GM23338 (cell line): ENCODE measurements at regions not wholly inside any gene's neighbourhood (a gene's known extent, or its start where the extent isn't known, plus 50 kb on each side); places are given as distances from the start of the nearest gene placed in this dataset.

Source experiments
- ATAC-seq: fragments of 200-7000 bp; cut with Tn5 transposase; 3 replicates; pipeline ENCODE4 v1.9.1; 2020
- DNase-seq: peaks from one replicate; pipeline ENCODE4 v3.0.0-alpha.2; 2015; ENCODE audit warnings: low spot score
- H2AFZ ChIP-seq: fragments of 200-600 bp; sonication (generic); 2 replicates; pipeline ENCODE4 v1.8.0; 2016; ENCODE audit warnings: antibody characterized with exemption, mild to moderate bottlenecking, moderate library complexity
- H3F3A ChIP-seq: fragments of 200-600 bp; sonication (generic); replicated peaks from 2 replicates; pipeline ENCODE4 v1.8.0; 2017; ENCODE audit warnings: antibody characterized with exemption, mixed run types, low read depth
- H3K27ac ChIP-seq: fragments of 200-600 bp; sonication (generic); 2 replicates; pipeline ENCODE4 v1.6.1; 2016; ENCODE audit warnings: low read depth
- H3K27me3 ChIP-seq: fragments of 200-600 bp; sonication (generic); 2 replicates; pipeline ENCODE4 v1.8.0; 2016; ENCODE audit warnings: mild to moderate bottlenecking, mixed run types, moderate library complexity; ENCODE audit not compliant: insufficient read depth
- H3K36me3 ChIP-seq: fragments of 200-600 bp; sonication (generic); 2 replicates; pipeline ENCODE4 v1.8.0; 2016; ENCODE audit warnings: mild to moderate bottlenecking; ENCODE audit not compliant: insufficient read depth
- H3K4me1 ChIP-seq: fragments of 200-600 bp; sonication (generic); 2 replicates; pipeline ENCODE4 v1.8.0; 2016; ENCODE audit warnings: mild to moderate bottlenecking, moderate library complexity; ENCODE audit not compliant: insufficient read depth
- H3K4me2 ChIP-seq: fragments of 200-600 bp; sonication (generic); 2 replicates; pipeline ENCODE4 v1.7.1; 2017; ENCODE audit warnings: mixed run types
- H3K4me3 ChIP-seq: fragments of 200-600 bp; sonication (generic); 2 replicates; pipeline ENCODE4 v1.6.1; 2016; ENCODE audit warnings: mixed run types
- H3K79me2 ChIP-seq: fragments of 200-600 bp; sonication (generic); replicated peaks from 2 replicates; pipeline ENCODE4 v1.8.0; 2017; ENCODE audit warnings: mild to moderate bottlenecking; ENCODE audit not compliant: insufficient read depth
- H3K9me2 ChIP-seq: fragments of 200-600 bp; sonication (generic); 2 replicates; pipeline ENCODE4 v1.8.0; 2017; ENCODE audit not compliant: insufficient read depth
- H4K20me1 ChIP-seq: fragments of 200-600 bp; sonication (generic); replicated peaks from 2 replicates; pipeline ENCODE4 v1.8.0; 2017; ENCODE audit warnings: mild to moderate bottlenecking; ENCODE audit not compliant: insufficient read depth
- H3K27ac Mint-ChIP-seq: 2 replicates; pipeline ENCODE4 v1.8.0; 2020; ENCODE audit warnings: inconsistent platforms, mild to moderate bottlenecking, moderate library complexity, mixed read lengths
- H3K27me3 Mint-ChIP-seq: 3 replicates; pipeline ENCODE4 v1.8.0; 2022; ENCODE audit warnings: low read depth, mild to moderate bottlenecking, moderate library complexity, mixed read lengths, inconsistent platforms; ENCODE audit not compliant: insufficient read depth, poor library complexity
- H3K36me3 Mint-ChIP-seq: 3 replicates; pipeline ENCODE4 v1.8.0; 2021; ENCODE audit warnings: low read depth, mild to moderate bottlenecking, inconsistent platforms, moderate library complexity, mixed read lengths
- H3K4me1 Mint-ChIP-seq: 3 replicates; pipeline ENCODE4 v1.8.0; 2020; ENCODE audit warnings: mild to moderate bottlenecking, inconsistent platforms, mixed read lengths
- H3K4me3 Mint-ChIP-seq: 3 replicates; pipeline ENCODE4 v1.8.0; 2021; ENCODE audit warnings: moderate library complexity, mild to moderate bottlenecking, inconsistent platforms, mixed read lengths
- H3K9me3 Mint-ChIP-seq: 3 replicates; pipeline ENCODE4 v1.8.0; 2020; ENCODE audit warnings: moderate library complexity, mild to moderate bottlenecking, inconsistent platforms, mixed read lengths
- CREB1 ChIP-seq: fragments of 250-450 bp; sonication (Bioruptor Pico); IDR thresholded peaks from 2 replicates; pipeline ENCODE4 v1.5.0; 2020; ENCODE audit warnings: low read depth, mild to moderate bottlenecking, moderate library complexity
- EZH2 ChIP-seq: fragments of 200-600 bp; sonication (generic); IDR thresholded peaks from one replicate; pipeline ENCODE4 v1.8.0; 2017; ENCODE audit warnings: antibody characterized with exemption, mild to moderate bottlenecking, low read depth; ENCODE audit not compliant: unreplicated experiment
- EZH2phosphoT487 ChIP-seq: fragments of 200-600 bp; sonication (generic); IDR thresholded peaks from one replicate; pipeline ENCODE4 v1.8.1; 2018; ENCODE audit warnings: antibody characterized with exemption; ENCODE audit not compliant: unreplicated experiment
- JUNB ChIP-seq: IDR thresholded peaks from one replicate; pipeline ENCODE4 v1.6.1; 2016; ENCODE audit warnings: antibody characterized with exemption; ENCODE audit not compliant: unreplicated experiment
- NANOG ChIP-seq: IDR thresholded peaks from 2 replicates; pipeline ENCODE4 v1.6.1; 2016; ENCODE audit warnings: antibody characterized with exemption, borderline replicate concordance
- POLR2AphosphoS5 ChIP-seq: IDR thresholded peaks from 2 replicates; pipeline ENCODE4 v1.6.1; 2016; ENCODE audit warnings: antibody characterized with exemption, low read depth
- STAT1 ChIP-seq: IDR thresholded peaks from one replicate; pipeline ENCODE4 v1.6.1; 2016; ENCODE audit warnings: antibody characterized with exemption; ENCODE audit not compliant: unreplicated experiment
- ZNF114 ChIP-seq: fragments of 250-450 bp; sonication (Bioruptor Pico); IDR thresholded peaks from 2 replicates; pipeline ENCODE4 v1.5.0; 2020; ENCODE audit warnings: mild to moderate bottlenecking, moderate library complexity
- ZNF331 ChIP-seq: fragments of 250-450 bp; sonication (Bioruptor Pico); IDR thresholded peaks from 2 replicates; pipeline ENCODE4 v1.5.0; 2020; ENCODE audit warnings: low read depth, mild to moderate bottlenecking, moderate library complexity
- TF ChIP-seq, protein P1 (sequence below), 2 experiments: fragments of 200-600 bp in 1 of 2; sonication (generic) in 1 of 2; conservative IDR thresholded peaks; 2 replicates each; pipeline versions ENCODE4 v1.5.1 to v1.6.1; 2016 to 2017; ENCODE audit warnings: antibody characterized with exemption in 2 of 2, low read depth in 2 of 2, mild to moderate bottlenecking in 2 of 2, moderate library complexity in 1 of 2
- TF ChIP-seq, protein P2 (sequence below): IDR thresholded peaks from 2 replicates; pipeline ENCODE4 v1.6.1; 2016; ENCODE audit warnings: antibody characterized with exemption
- TF ChIP-seq, protein P3 (sequence below): IDR thresholded peaks from one replicate; pipeline ENCODE4 v1.6.1; 2018; ENCODE audit warnings: antibody characterized with exemption; ENCODE audit not compliant: unreplicated experiment

DNA sequence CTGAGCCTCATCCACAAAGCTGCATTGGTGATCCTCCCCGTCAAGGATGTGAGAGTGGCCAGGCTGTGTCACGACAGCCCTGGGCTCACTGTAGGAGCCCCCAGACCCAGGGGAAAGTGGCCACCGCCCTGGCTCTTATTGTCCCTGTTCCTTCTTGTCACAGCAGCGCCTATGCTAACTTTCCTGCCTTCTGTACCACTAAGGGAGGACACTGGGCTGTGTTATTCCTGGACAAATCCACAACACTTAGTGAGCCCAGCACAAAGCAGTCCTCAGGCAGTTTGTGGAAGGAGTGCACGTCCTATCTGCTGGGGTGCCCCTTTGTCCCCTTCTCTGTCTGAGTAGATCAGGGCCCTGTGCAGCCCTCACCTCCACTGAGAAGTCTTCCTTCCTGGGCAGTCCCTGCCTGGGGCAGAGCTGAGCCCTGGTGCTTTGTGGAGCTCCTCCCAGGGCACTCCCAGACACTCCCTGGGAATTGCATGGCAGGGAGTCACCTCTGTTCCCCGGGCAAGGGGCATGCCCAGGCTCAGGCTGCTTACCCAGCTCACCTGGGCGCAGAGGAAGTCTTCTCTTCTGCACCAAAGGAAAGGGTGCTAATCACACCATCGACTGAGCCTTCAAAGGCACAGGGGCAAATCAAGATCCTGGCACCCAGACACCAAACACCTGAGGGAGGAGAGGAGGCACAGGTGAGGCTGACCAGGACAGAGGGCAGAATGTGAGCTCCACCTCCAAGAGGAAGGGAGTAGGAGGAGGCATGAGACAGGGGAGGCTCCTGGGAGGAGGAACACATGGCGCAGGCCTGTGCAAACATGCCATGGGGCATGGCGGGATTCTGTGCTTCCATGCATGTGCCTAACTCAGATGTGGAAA, 138.7 kb downstream of the KLF13 start:
- DNase-seq (no peak), ATAC-seq (no peak)
- no peak overlapping the region for H2AFZ ChIP-seq
- no peaks in the 10 kb centered on the region for H3K79me2 ChIP-seq
- H3K4me1 ChIP-seq = no peaks in the 10 kb centered on the region
- H3K27me3 ChIP-seq = no peaks in the 10 kb centered on the region
- H3K36me3 ChIP-seq = no peaks in the 10 kb centered on the region
- Mint-ChIP-seq H3K4me1 (no peaks in the 10 kb centered on the region), H3K4me3 (no peak overlapping the region), H3K27ac (no peak overlapping the region), H3K9me3 (no peaks in the 10 kb centered on the region), H3K36me3 (no peaks in the 10 kb centered on the region), H3K27me3 (peaks cover 7% of the 10 kb centered on the region)
- no peaks in the 10 kb centered on the region for H4K20me1 ChIP-seq
- H3K4me2 ChIP-seq = no peak overlapping the region
- H3K9me2 ChIP-seq = peaks cover 4% of the 10 kb centered on the region; the same call in 1 of the 2 replicates
- TF ChIP-seq, protein P1, sequence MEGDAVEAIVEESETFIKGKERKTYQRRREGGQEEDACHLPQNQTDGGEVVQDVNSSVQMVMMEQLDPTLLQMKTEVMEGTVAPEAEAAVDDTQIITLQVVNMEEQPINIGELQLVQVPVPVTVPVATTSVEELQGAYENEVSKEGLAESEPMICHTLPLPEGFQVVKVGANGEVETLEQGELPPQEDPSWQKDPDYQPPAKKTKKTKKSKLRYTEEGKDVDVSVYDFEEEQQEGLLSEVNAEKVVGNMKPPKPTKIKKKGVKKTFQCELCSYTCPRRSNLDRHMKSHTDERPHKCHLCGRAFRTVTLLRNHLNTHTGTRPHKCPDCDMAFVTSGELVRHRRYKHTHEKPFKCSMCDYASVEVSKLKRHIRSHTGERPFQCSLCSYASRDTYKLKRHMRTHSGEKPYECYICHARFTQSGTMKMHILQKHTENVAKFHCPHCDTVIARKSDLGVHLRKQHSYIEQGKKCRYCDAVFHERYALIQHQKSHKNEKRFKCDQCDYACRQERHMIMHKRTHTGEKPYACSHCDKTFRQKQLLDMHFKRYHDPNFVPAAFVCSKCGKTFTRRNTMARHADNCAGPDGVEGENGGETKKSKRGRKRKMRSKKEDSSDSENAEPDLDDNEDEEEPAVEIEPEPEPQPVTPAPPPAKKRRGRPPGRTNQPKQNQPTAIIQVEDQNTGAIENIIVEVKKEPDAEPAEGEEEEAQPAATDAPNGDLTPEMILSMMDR (conservative IDR thresholded peaks at IDR 0.05; ENCODE audit: low read depth in 2 of 2) = no peak
- TF ChIP-seq JUNB = no peak
- TF ChIP-seq, protein P2, sequence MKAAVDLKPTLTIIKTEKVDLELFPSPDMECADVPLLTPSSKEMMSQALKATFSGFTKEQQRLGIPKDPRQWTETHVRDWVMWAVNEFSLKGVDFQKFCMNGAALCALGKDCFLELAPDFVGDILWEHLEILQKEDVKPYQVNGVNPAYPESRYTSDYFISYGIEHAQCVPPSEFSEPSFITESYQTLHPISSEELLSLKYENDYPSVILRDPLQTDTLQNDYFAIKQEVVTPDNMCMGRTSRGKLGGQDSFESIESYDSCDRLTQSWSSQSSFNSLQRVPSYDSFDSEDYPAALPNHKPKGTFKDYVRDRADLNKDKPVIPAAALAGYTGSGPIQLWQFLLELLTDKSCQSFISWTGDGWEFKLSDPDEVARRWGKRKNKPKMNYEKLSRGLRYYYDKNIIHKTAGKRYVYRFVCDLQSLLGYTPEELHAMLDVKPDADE = no peak
- TF ChIP-seq, protein P3, sequence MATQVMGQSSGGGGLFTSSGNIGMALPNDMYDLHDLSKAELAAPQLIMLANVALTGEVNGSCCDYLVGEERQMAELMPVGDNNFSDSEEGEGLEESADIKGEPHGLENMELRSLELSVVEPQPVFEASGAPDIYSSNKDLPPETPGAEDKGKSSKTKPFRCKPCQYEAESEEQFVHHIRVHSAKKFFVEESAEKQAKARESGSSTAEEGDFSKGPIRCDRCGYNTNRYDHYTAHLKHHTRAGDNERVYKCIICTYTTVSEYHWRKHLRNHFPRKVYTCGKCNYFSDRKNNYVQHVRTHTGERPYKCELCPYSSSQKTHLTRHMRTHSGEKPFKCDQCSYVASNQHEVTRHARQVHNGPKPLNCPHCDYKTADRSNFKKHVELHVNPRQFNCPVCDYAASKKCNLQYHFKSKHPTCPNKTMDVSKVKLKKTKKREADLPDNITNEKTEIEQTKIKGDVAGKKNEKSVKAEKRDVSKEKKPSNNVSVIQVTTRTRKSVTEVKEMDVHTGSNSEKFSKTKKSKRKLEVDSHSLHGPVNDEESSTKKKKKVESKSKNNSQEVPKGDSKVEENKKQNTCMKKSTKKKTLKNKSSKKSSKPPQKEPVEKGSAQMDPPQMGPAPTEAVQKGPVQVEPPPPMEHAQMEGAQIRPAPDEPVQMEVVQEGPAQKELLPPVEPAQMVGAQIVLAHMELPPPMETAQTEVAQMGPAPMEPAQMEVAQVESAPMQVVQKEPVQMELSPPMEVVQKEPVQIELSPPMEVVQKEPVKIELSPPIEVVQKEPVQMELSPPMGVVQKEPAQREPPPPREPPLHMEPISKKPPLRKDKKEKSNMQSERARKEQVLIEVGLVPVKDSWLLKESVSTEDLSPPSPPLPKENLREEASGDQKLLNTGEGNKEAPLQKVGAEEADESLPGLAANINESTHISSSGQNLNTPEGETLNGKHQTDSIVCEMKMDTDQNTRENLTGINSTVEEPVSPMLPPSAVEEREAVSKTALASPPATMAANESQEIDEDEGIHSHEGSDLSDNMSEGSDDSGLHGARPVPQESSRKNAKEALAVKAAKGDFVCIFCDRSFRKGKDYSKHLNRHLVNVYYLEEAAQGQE = no peak
- TF ChIP-seq NANOG = no peak
- TF ChIP-seq CREB1 (CRISPR knock-in tag) = no peak
- no peak for TF ChIP-seq STAT1
- TF ChIP-seq EZH2phosphoT487 = no peak
- no peak for TF ChIP-seq EZH2
- TF ChIP-seq ZNF331 (CRISPR knock-in tag) = no peak
- TF ChIP-seq POLR2AphosphoS5 = no peak
- TF ChIP-seq ZNF114 (CRISPR knock-in tag) = no peak
- H3K4me3 ChIP-seq = no peak overlapping the region
- H3K27ac ChIP-seq = no peak overlapping the region
- no peaks in the 10 kb centered on the region for H3F3A ChIP-seq
